IMR-90 (cell line): ENCODE measurements at regions not wholly inside any gene's neighbourhood (a gene's known extent, or its start where the extent isn't known, plus 50 kb on each side); places are given as distances from the start of the nearest gene placed in this dataset.

Experiments
- ATAC-seq: fragments of 200-7000 bp; cut with Tn5 transposase; 2 replicates; pipeline ENCODE4 v1.9.1; 2020; ENCODE audit warnings: low read depth, mild to moderate bottlenecking, moderate library complexity
- BruUV-seq: library from RNA; stranded (reverse); fragments of 400-500 nt; replicated peaks from 2 replicates; lab custom pipeline; 2021; lab: Mats Ljungman, UMichigan
- CTCF ChIA-PET: fragments of 300-600 bp; formaldehyde crosslinking; extraction: SDS; loops from one replicate; lab custom pipeline; 2021; ENCODE audit warnings: antibody characterized with exemption; lab: Yijun Ruan, JAX
- POLR2A ChIA-PET: fragments of 300-600 bp; sonication (Branson Sonifier 250); formaldehyde crosslinking; loops from one replicate; lab custom pipeline; 2022; ENCODE audit warnings: antibody characterized with exemption; ENCODE audit not compliant: unreplicated experiment; lab: Charles Lee
- DNase-seq: peaks from one replicate; pipeline ENCODE4 v3.0.0; 2013
- H2AFZ ChIP-seq: replicated peaks from 2 replicates; pipeline ENCODE3; 2013; ENCODE audit warnings: low read length, mild to moderate bottlenecking; ENCODE audit not compliant: poor library complexity
- H2AK5ac ChIP-seq: 2 replicates; pipeline ENCODE4 v1.6.1; 2013; ENCODE audit warnings: low read depth, low read length, inconsistent platforms
- H2AK9ac ChIP-seq: replicated peaks from 2 replicates; pipeline ENCODE3; 2013; ENCODE audit warnings: mild to moderate bottlenecking, low read depth, low read length, moderate library complexity; ENCODE audit not compliant: poor library complexity
- H2BK120ac ChIP-seq: 2 replicates; pipeline ENCODE4 v1.6.1; 2013; ENCODE audit warnings: low read depth, low read length, inconsistent platforms
- H2BK15ac ChIP-seq: 3 replicates; pipeline ENCODE4 v1.6.1; 2013; ENCODE audit warnings: low read depth, low read length, inconsistent platforms
- H2BK20ac ChIP-seq: 2 replicates; pipeline ENCODE4 v1.6.1; 2013; ENCODE audit warnings: low read depth, mild to moderate bottlenecking, inconsistent platforms, low read length, moderate library complexity
- H2BK5ac ChIP-seq: 2 replicates; pipeline ENCODE4 v1.6.1; 2013; ENCODE audit warnings: mild to moderate bottlenecking, low read depth, low read length, inconsistent platforms; ENCODE audit not compliant: poor library complexity, severe bottlenecking
- H3K14ac ChIP-seq: replicated peaks from 2 replicates; pipeline ENCODE4 v1.6.1; 2013; ENCODE audit warnings: low read depth, low read length, inconsistent platforms
- H3K18ac ChIP-seq: 2 replicates; pipeline ENCODE4 v1.6.1; 2013; ENCODE audit warnings: low read depth, low read length, control low read depth
- H3K23ac ChIP-seq: 2 replicates; pipeline ENCODE4 v1.6.1; 2013; ENCODE audit warnings: low read depth, low read length, inconsistent platforms
- H3K27ac ChIP-seq: 2 replicates; pipeline ENCODE4 v1.5.1; 2013; ENCODE audit warnings: mild to moderate bottlenecking, control low read depth, low read length; ENCODE audit not compliant: insufficient read depth
- H3K27me3 ChIP-seq: 2 replicates; pipeline ENCODE4 v1.6.1; 2013; ENCODE audit warnings: low read length; ENCODE audit not compliant: control insufficient read depth, insufficient read depth
- H3K36me3 ChIP-seq: 2 replicates; pipeline ENCODE4 v1.6.1; 2013; ENCODE audit warnings: low read length, mixed read lengths; ENCODE audit not compliant: control insufficient read depth, insufficient read depth
- H3K4ac ChIP-seq: 2 replicates; pipeline ENCODE4 v1.6.1; 2013; ENCODE audit warnings: low read depth, low read length, inconsistent platforms
- H3K4me1 ChIP-seq: 2 replicates; pipeline ENCODE4 v1.6.1; 2013; ENCODE audit warnings: low read length, mixed read lengths; ENCODE audit not compliant: control insufficient read depth, insufficient read depth
- H3K4me2 ChIP-seq: 2 replicates; pipeline ENCODE4 v1.6.1; 2013; ENCODE audit warnings: low read depth, mild to moderate bottlenecking, control low read depth, low read length, moderate library complexity
- H3K4me3 ChIP-seq: 2 replicates; pipeline ENCODE4 v1.5.1; 2013; ENCODE audit warnings: low read depth, mild to moderate bottlenecking, control low read depth, low read length, moderate library complexity; ENCODE audit not compliant: insufficient read depth
- H3K56ac ChIP-seq: 2 replicates; pipeline ENCODE4 v1.6.1; 2013; ENCODE audit warnings: low read length, inconsistent platforms; ENCODE audit not compliant: insufficient read depth; ENCODE audit errors: extremely low read depth
- H3K79me1 ChIP-seq, 2 experiments: 2 replicates each; pipeline ENCODE4 v1.6.1; 2013; ENCODE audit warnings: low read length in 2 of 2, inconsistent platforms in 1 of 2, low read depth in 1 of 2
- H3K9ac ChIP-seq: 2 replicates; pipeline ENCODE4 v1.6.1; 2013; ENCODE audit warnings: low read depth, low read length, control low read depth
- H3K9me1 ChIP-seq: 2 replicates; pipeline ENCODE4 v1.6.1; 2013; ENCODE audit warnings: low read length, inconsistent platforms; ENCODE audit not compliant: insufficient read depth
- H3K9me3 ChIP-seq: 2 replicates; pipeline ENCODE4 v1.6.1; 2013; ENCODE audit warnings: low read length; ENCODE audit not compliant: control insufficient read depth, insufficient read depth
- H4K20me1 ChIP-seq: 2 replicates; pipeline ENCODE4 v1.6.1; 2013; ENCODE audit warnings: low read length, inconsistent platforms; ENCODE audit not compliant: insufficient read depth
- H4K5ac ChIP-seq: 2 replicates; pipeline ENCODE4 v1.6.1; 2013; ENCODE audit warnings: mild to moderate bottlenecking, low read depth, low read length, control low read depth
- H4K8ac ChIP-seq, 2 experiments: 2 replicates each; pipeline ENCODE4 v1.6.1; 2013; ENCODE audit warnings: low read depth in 2 of 2, low read length in 2 of 2, control low read depth in 1 of 2, inconsistent platforms in 1 of 2
- H4K91ac ChIP-seq: 2 replicates; pipeline ENCODE4 v1.6.1; 2013; ENCODE audit warnings: low read depth, low read length, inconsistent platforms; ENCODE audit not compliant: insufficient read depth
- BHLHE40 ChIP-seq: fragments of 150-350 bp; IDR thresholded peaks from 2 replicates; pipeline ENCODE4 v1.6.1; 2016; ENCODE audit warnings: mild to moderate bottlenecking, low read depth, low read length
- CEBPB ChIP-seq: IDR thresholded peaks from 2 replicates; pipeline ENCODE4 v1.6.1; 2012; ENCODE audit warnings: low read depth, low read length, improper control_type of control experiment
- CHD1 ChIP-seq: IDR thresholded peaks from 2 replicates; pipeline ENCODE4 v1.6.1; 2012; ENCODE audit warnings: low read depth, low read length, improper control_type of control experiment
- FOS ChIP-seq: fragments of 150-350 bp; IDR thresholded peaks from 2 replicates; pipeline ENCODE4 v1.6.1; 2016; ENCODE audit warnings: low read depth, low read length
- MAFK ChIP-seq: IDR thresholded peaks from 2 replicates; pipeline ENCODE4 v1.6.1; 2012; ENCODE audit warnings: low read depth, low read length, improper control_type of control experiment
- MAZ ChIP-seq: IDR thresholded peaks from 2 replicates; pipeline ENCODE4 v1.6.1; 2012; ENCODE audit warnings: low read depth, mild to moderate bottlenecking, low read length, improper control_type of control experiment, moderate library complexity, borderline replicate concordance
- MXI1 ChIP-seq: IDR thresholded peaks from 2 replicates; pipeline ENCODE4 v1.6.1; 2012; ENCODE audit warnings: low read depth, mild to moderate bottlenecking, low read length, moderate library complexity, borderline replicate concordance
- NFE2L2 ChIP-seq: fragments of 150-350 bp; IDR thresholded peaks from 2 replicates; pipeline ENCODE4 v1.6.1; 2016; ENCODE audit warnings: low read depth, mild to moderate bottlenecking, low read length
- POLR2A ChIP-seq: IDR thresholded peaks from 2 replicates; pipeline ENCODE4 v1.6.1; 2012; ENCODE audit warnings: mild to moderate bottlenecking, low read depth, low read length
- RAD21 ChIP-seq: IDR thresholded peaks from 2 replicates; pipeline ENCODE4 v1.6.1; 2012; ENCODE audit warnings: low read length, improper control_type of control experiment
- RCOR1 ChIP-seq: IDR thresholded peaks from 2 replicates; pipeline ENCODE4 v1.6.1; 2012; ENCODE audit warnings: mild to moderate bottlenecking, low read length, improper control_type of control experiment; ENCODE audit not compliant: insufficient replicate concordance
- RFX5 ChIP-seq: IDR thresholded peaks from 2 replicates; pipeline ENCODE4 v1.8.0; 2012; ENCODE audit warnings: low read depth, mild to moderate bottlenecking, low read length, moderate library complexity
- SMC3 ChIP-seq: fragments of 150-350 bp; IDR thresholded peaks from 2 replicates; pipeline ENCODE4 v1.6.1; 2016; ENCODE audit warnings: low read depth, mild to moderate bottlenecking, antibody characterized with exemption, low read length, moderate library complexity
- WGBS, 2 experiments: methylation state at CpG; one replicate each; pipeline versions ENCODE4 v1.1.5 to v1.1.7; 2013; ENCODE audit warnings: missing lambda C conversion rate in 2 of 2; ENCODE audit not compliant: insufficient read length in 1 of 2; ENCODE audit errors: extremely low coverage in 2 of 2; 5-methylcytosine and 5-hydroxymethylcytosine counted together
- dilution Hi-C: fragments of 300-500 bp; cut with HindIII; formaldehyde crosslinking; loops from one replicate; pipeline ENCODE4 v1.14.3; 2018; ENCODE audit warnings: low sequenced_read_pairs; ENCODE audit not compliant: unreplicated experiment
- in situ Hi-C: fragments of 300-500 bp; cut with MboI; formaldehyde crosslinking; loops from 3 replicates; pipeline ENCODE4 v1.14.3; 2019; ENCODE audit warnings: low sequenced_read_pairs, inconsistent platforms, mixed read lengths
- intact Hi-C: fragments of 100-400 bp; cut with micrococcal nuclease; formaldehyde crosslinking; loops from 2 replicates; pipeline ENCODE4 v1.10.0; 2022
- TF ChIP-seq, protein P1 (sequence below): conservative IDR thresholded peaks from 2 replicates; pipeline ENCODE4 v1.5.1; 2012; ENCODE audit warnings: mild to moderate bottlenecking, low read depth, low read length, improper control_type of control experiment
- TF ChIP-seq, protein P2 (sequence below): fragments of 150-350 bp; IDR thresholded peaks from 2 replicates; pipeline ENCODE4 v1.6.1; 2016; ENCODE audit warnings: low read depth, mild to moderate bottlenecking, low read length, moderate library complexity, borderline replicate concordance

DNA sequence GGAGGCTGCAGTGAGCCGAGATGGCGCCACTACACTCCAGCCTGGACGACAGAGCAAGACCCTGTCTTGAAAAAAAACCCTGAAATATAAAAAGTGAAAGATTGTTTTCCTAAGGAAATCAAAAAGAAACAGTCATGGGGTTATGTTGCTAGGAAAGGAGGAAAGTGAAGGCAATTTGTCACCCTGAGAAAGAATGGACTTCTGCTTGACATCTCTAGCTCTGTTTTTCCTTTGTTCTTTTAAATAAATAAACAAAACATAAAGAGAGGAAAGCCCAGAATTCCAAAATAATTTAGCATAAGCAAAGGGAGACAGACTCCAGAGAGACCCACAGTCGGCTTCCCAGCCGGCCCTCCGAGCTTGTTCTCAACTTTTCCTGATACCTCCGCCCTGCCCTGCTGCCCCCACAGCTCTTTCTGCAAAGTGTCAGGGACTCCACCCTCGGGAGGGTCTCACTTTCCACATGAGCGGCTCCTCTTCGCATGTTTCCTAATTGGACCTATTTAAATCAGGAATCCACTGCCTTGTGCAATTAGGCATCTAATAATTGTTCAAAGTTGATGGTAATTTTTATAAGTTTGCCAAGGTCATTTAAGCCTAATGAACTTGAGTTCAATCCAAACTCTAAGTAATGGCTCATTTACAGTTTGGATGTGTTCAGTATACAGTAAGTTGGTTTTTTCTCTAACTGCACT is 49.8 kb upstream of the COPS8 start:
- DNase-seq, result no peak
- no peak overlapping the region for H4K91ac ChIP-seq

More for the DNA sequence above, 49.8 kb upstream of the COPS8 start:
- ChIA-PET POLR2A (no interaction called here), CTCF (no interaction called here)
- no peak overlapping the region for H2BK20ac ChIP-seq
- BruUV-seq, result no TSS peak
- H2AK9ac ChIP-seq, result no peak overlapping the region
- intact Hi-C loops (no loop called here), dilution Hi-C loops (no loop called here), in situ Hi-C loops (no loop called here)
- H2BK5ac ChIP-seq, result no peak overlapping the region
- H3K9ac ChIP-seq, result no peak overlapping the region
- no peak overlapping the region for H2BK120ac ChIP-seq
- no peaks in the 10 kb centered on the region for H3K9me3 ChIP-seq
- no peak overlapping the region for H2AFZ ChIP-seq
- WGBS, 2 experiments, result 10% methylated on average over 2 of the region's 10 CpGs; no CpG with 5 or more reads in 1 of the 2 experiments
- no peak overlapping the region for H3K56ac ChIP-seq
- H3K4me2 ChIP-seq, result no peak overlapping the region
- H3K4me3 ChIP-seq, result no peak overlapping the region
- no peak overlapping the region for H3K4ac ChIP-seq
- H4K5ac ChIP-seq, result no peak overlapping the region
- ATAC-seq, result no peak
- H3K27ac ChIP-seq, result no peak overlapping the region
- TF ChIP-seq RCOR1 (no peak), SMC3 (no peak), NFE2L2 (no peak), CHD1 (no peak), CEBPB (no peak), POLR2A (no peak), RAD21 (no peak), MAZ (no peak), BHLHE40 (no peak), RFX5 (no peak), FOS (no peak), MXI1 (no peak), MAFK (no peak)
- TF ChIP-seq, protein P1, sequence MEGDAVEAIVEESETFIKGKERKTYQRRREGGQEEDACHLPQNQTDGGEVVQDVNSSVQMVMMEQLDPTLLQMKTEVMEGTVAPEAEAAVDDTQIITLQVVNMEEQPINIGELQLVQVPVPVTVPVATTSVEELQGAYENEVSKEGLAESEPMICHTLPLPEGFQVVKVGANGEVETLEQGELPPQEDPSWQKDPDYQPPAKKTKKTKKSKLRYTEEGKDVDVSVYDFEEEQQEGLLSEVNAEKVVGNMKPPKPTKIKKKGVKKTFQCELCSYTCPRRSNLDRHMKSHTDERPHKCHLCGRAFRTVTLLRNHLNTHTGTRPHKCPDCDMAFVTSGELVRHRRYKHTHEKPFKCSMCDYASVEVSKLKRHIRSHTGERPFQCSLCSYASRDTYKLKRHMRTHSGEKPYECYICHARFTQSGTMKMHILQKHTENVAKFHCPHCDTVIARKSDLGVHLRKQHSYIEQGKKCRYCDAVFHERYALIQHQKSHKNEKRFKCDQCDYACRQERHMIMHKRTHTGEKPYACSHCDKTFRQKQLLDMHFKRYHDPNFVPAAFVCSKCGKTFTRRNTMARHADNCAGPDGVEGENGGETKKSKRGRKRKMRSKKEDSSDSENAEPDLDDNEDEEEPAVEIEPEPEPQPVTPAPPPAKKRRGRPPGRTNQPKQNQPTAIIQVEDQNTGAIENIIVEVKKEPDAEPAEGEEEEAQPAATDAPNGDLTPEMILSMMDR, result no peak
- TF ChIP-seq, protein P2, sequence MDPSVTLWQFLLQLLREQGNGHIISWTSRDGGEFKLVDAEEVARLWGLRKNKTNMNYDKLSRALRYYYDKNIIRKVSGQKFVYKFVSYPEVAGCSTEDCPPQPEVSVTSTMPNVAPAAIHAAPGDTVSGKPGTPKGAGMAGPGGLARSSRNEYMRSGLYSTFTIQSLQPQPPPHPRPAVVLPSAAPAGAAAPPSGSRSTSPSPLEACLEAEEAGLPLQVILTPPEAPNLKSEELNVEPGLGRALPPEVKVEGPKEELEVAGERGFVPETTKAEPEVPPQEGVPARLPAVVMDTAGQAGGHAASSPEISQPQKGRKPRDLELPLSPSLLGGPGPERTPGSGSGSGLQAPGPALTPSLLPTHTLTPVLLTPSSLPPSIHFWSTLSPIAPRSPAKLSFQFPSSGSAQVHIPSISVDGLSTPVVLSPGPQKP, result no peak
- peaks cover 8% of the 10 kb centered on the region for H3K27me3 ChIP-seq
- no peak overlapping the region for H3K14ac ChIP-seq
- H4K20me1 ChIP-seq, result no peaks in the 10 kb centered on the region
- no peaks in the 10 kb centered on the region for H3K9me1 ChIP-seq
- no peak overlapping the region for H2BK15ac ChIP-seq
- no peak overlapping the region for H3K18ac ChIP-seq
- H3K79me1 ChIP-seq, result no peaks in the 10 kb centered on the region
- H3K4me1 ChIP-seq, result no peaks in the 10 kb centered on the region
- H4K8ac ChIP-seq, result no peak overlapping the region
- H3K36me3 ChIP-seq, result no peaks in the 10 kb centered on the region
- H3K23ac ChIP-seq, result no peak overlapping the region
- H2AK5ac ChIP-seq, result no peak overlapping the region
